HG02610 (cell line): ENCODE measurements at regions not wholly inside any gene's neighbourhood (a gene's known extent, or its start where the extent isn't known, plus 50 kb on each side); places are given as distances from the start of the nearest gene placed in this dataset.

Experiments used
- ATAC-seq: cut with Tn5 transposase; IDR thresholded peaks from one replicate; pipeline ENCODE4 v1.9.1; 2021; ENCODE audit warnings: mild to moderate bottlenecking, moderate library complexity; ENCODE audit not compliant: unreplicated experiment

- ATAC-seq, result no peak
These were observed 391.1 kb downstream of the TMEM161B start for GRCh38 chr5:87877495-87877894.

- no peak for ATAC-seq
These were observed 391.6 kb downstream of the TMEM161B start for GRCh38 chr5:87877023-87877422.

GRCh38 chr5:87876616-87877015, 392.0 kb downstream of the TMEM161B start:
- no peak for ATAC-seq

GRCh38 chr5:87872986-87873385, 395.7 kb downstream of the TMEM161B start:
- ATAC-seq, result no peak

- no peak for ATAC-seq
These were observed 399.9 kb downstream of the TMEM161B start for GRCh38 chr5:87868792-87869191.

GRCh38 chr5:87867281-87867680, 401.4 kb downstream of the TMEM161B start:
- no peak for ATAC-seq

- no peak for ATAC-seq
These were observed 415.1 kb downstream of the TMEM161B start for GRCh38 chr5:87853541-87853940.

GRCh38 chr5:87851603-87852002, 417.0 kb downstream of the TMEM161B start:
- ATAC-seq, result no peak

- no peak for ATAC-seq
These were observed 417.8 kb downstream of the TMEM161B start for GRCh38 chr5:87850843-87851242.

- ATAC-seq, result no peak
These were observed 422.9 kb downstream of the TMEM161B start for GRCh38 chr5:87845734-87846133.

- no peak for ATAC-seq
These were observed 423.8 kb downstream of the TMEM161B start for GRCh38 chr5:87844866-87845265.

- ATAC-seq, result no peak
These were observed 424.2 kb downstream of the TMEM161B start for GRCh38 chr5:87844449-87844848.

- ATAC-seq, result no peak
These were observed 424.0 kb upstream of the CCNH start for GRCh38 chr5:87836696-87837095.

- no peak for ATAC-seq
These were observed 418.8 kb upstream of the CCNH start for GRCh38 chr5:87831499-87831898.

GRCh38 chr5:87829217-87829551, 416.5 kb upstream of the CCNH start:
- no peak for ATAC-seq

GRCh38 chr5:87828545-87829216, 416.0 kb upstream of the CCNH start:
- no peak for ATAC-seq

- ATAC-seq, result no peak
These were observed 414.8 kb upstream of the CCNH start for GRCh38 chr5:87827539-87827938.

GRCh38 chr5:87826507-87826906, 413.8 kb upstream of the CCNH start:
- no peak for ATAC-seq

- no peak for ATAC-seq
These were observed 412.9 kb upstream of the CCNH start for GRCh38 chr5:87825583-87825982.

GRCh38 chr5:87807783-87808182, 395.1 kb upstream of the CCNH start:
- ATAC-seq, result no peak

GRCh38 chr5:87803352-87803751, 390.6 kb upstream of the CCNH start:
- no peak for ATAC-seq

GRCh38 chr5:87791869-87792268, 379.1 kb upstream of the CCNH start:
- no peak for ATAC-seq

GRCh38 chr5:87788416-87788815, 375.7 kb upstream of the CCNH start:
- ATAC-seq, result no peak
